ENCODE measurements at regions not wholly inside any gene's neighbourhood (a gene's known extent, or its start where the extent isn't known, plus 50 kb on each side); places are given as distances from the start of the nearest gene placed in this dataset.

- DNase-seq: no peak
These were observed 1017.5 kb downstream of the XPNPEP1 start for GRCh38 chr10:108905821-108906220.

- DNase-seq: no peak
These were observed 1018.1 kb downstream of the XPNPEP1 start for GRCh38 chr10:108905171-108905570.

- no peak for DNase-seq
These were observed 1019.0 kb downstream of the XPNPEP1 start for GRCh38 chr10:108904163-108904838.

GRCh38 chr10:108902619-108903285 lies 1020.6 kb downstream of the XPNPEP1 start:
- no peak for DNase-seq

- DNase-seq: no peak
These were observed 1021.3 kb downstream of the XPNPEP1 start for GRCh38 chr10:108901781-108902618.

GRCh38 chr10:108899670-108900069 lies 1023.6 kb downstream of the XPNPEP1 start:
- no peak for DNase-seq

GRCh38 chr10:108894402-108895301 lies 1028.7 kb downstream of the XPNPEP1 start:
- no peak for DNase-seq

GRCh38 chr10:108877095-108877561 lies 1046.2 kb downstream of the XPNPEP1 start:
- no peak for DNase-seq

- DNase-seq: no peak
These were observed 1050.5 kb downstream of the XPNPEP1 start for GRCh38 chr10:108872854-108873253.

GRCh38 chr10:108868881-108869280 lies 1054.4 kb downstream of the XPNPEP1 start:
- DNase-seq: no peak

- no peak for DNase-seq
These were observed 1060.5 kb downstream of the XPNPEP1 start for GRCh38 chr10:108862676-108863350.

- no peak for DNase-seq
These were observed 1062.0 kb downstream of the XPNPEP1 start for GRCh38 chr10:108861181-108861754.

GRCh38 chr10:108852211-108852610 lies 1071.1 kb downstream of the XPNPEP1 start:
- DNase-seq: no peak

- no peak for DNase-seq
These were observed 1073.0 kb downstream of the XPNPEP1 start for GRCh38 chr10:108850138-108850854.

GRCh38 chr10:108849688-108850087 lies 1073.6 kb downstream of the XPNPEP1 start:
- no peak for DNase-seq

- DNase-seq: no peak
These were observed 1074.1 kb downstream of the XPNPEP1 start for GRCh38 chr10:108849186-108849585.

- no peak for DNase-seq
These were observed 1075.3 kb downstream of the XPNPEP1 start for GRCh38 chr10:108848046-108848445.

- no peak for DNase-seq
These were observed 1082.4 kb downstream of the XPNPEP1 start for GRCh38 chr10:108840944-108841343.

GRCh38 chr10:108836362-108836761 lies 1086.9 kb downstream of the XPNPEP1 start:
- no peak for DNase-seq

- no peak for DNase-seq
These were observed 1101.3 kb downstream of the XPNPEP1 start for GRCh38 chr10:108822026-108822425.

- no peak for DNase-seq
These were observed 1104.0 kb downstream of the XPNPEP1 start for GRCh38 chr10:108819302-108819701.
